HG03460 (cell line): ENCODE measurements at regions not wholly inside any gene's neighbourhood (a gene's known extent, or its start where the extent isn't known, plus 50 kb on each side); places are given as distances from the start of the nearest gene placed in this dataset.
"Not testable (repeated sequence)": the region's sequence is repeated elsewhere in the genome, so short reads cannot be mapped to it uniquely, and the experiment has no call there.

Experiments used
- ATAC-seq: cut with Tn5 transposase; IDR thresholded peaks from one replicate; pipeline ENCODE4 v1.9.1; 2021; ENCODE audit not compliant: unreplicated experiment

GRCh38 chr6:75031102-75031501, 174.8 kb downstream of the COL12A1 start:
- not testable (repeated sequence) for ATAC-seq

- no peak for ATAC-seq
Observed at GRCh38 chr6:75029333-75029732, 176.5 kb downstream of the COL12A1 start.

GRCh38 chr6:75025371-75025770, 180.5 kb downstream of the COL12A1 start:
- ATAC-seq, result no peak

GRCh38 chr6:75024828-75025227, 181.0 kb downstream of the COL12A1 start:
- no peak for ATAC-seq

GRCh38 chr6:75023634-75024033, 182.2 kb downstream of the COL12A1 start:
- no peak for ATAC-seq

GRCh38 chr6:75020971-75021370, 184.9 kb downstream of the COL12A1 start:
- no peak for ATAC-seq

- no peak for ATAC-seq
Observed at GRCh38 chr6:75020376-75020775, 185.5 kb downstream of the COL12A1 start.

- no peak for ATAC-seq
Observed at GRCh38 chr6:75012018-75012417, 193.8 kb downstream of the COL12A1 start.

- not testable (repeated sequence) for ATAC-seq
Observed at GRCh38 chr6:75003984-75004383, 201.9 kb downstream of the COL12A1 start.

GRCh38 chr6:74997646-74998045, 208.2 kb downstream of the COL12A1 start:
- no peak for ATAC-seq

- ATAC-seq, result no peak
Observed at GRCh38 chr6:74993136-74993535, 212.7 kb downstream of the COL12A1 start.

GRCh38 chr6:74991573-74992332, 214.1 kb downstream of the COL12A1 start:
- ATAC-seq, result no peak

- no peak for ATAC-seq
Observed at GRCh38 chr6:74979065-74979766, 226.6 kb downstream of the COL12A1 start.

GRCh38 chr6:74976701-74977100, 229.2 kb downstream of the COL12A1 start:
- no peak for ATAC-seq

- no peak for ATAC-seq
Observed at GRCh38 chr6:74976026-74976425, 229.8 kb downstream of the COL12A1 start.

GRCh38 chr6:74973591-74973990, 232.3 kb downstream of the COL12A1 start:
- ATAC-seq, result no peak

- no peak for ATAC-seq
Observed at GRCh38 chr6:74971633-74972032, 234.2 kb downstream of the COL12A1 start.

- no peak for ATAC-seq
Observed at GRCh38 chr6:74969591-74970267, 236.1 kb downstream of the COL12A1 start.

- no peak for ATAC-seq
Observed at GRCh38 chr6:74967821-74968220, 238.0 kb downstream of the COL12A1 start.

GRCh38 chr6:74966712-74967111, 239.1 kb downstream of the COL12A1 start:
- ATAC-seq, result no peak

- no peak for ATAC-seq
Observed at GRCh38 chr6:74964871-74965441, 240.9 kb downstream of the COL12A1 start.
